ENCODE measurements at regions not wholly inside any gene's neighbourhood (a gene's known extent, or its start where the extent isn't known, plus 50 kb on each side); places are given as distances from the start of the nearest gene placed in this dataset.

DNA sequence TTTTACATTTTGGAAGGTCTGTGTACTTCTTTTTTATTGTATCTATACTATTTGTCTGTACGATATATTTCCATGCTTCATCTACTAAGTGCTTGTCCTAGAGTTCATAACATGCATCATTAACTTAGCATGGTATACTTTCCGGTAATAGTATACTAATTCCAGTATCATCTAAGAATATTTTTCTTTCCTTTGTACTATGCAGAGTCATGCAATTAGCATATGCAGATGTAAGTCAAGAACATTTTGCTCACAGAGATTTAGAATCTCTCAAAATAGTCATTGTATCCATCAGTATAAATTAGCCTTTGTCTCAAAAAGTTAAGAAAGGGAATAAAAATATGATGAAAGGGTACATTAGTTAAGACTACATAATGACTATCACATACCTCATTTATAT, 770.4 kb upstream of the GRAMD2B start:
- H3K27me3 ChIP-seq (ENCODE audit: control insufficient read depth in 1 of 2, insufficient read depth in 2 of 2, low read length in 2 of 2): no peaks in the 10 kb centered on the region
- in situ Hi-C loops (cut with HindIII; ENCODE audit: extremely low pct_ligation_motif_present, low pct_unique_long_range_greater_than_20kb) (no loop called here), intact Hi-C loops (cut with micrococcal nuclease; ENCODE audit: unreplicated experiment) (no loop called here)
- no peak overlapping the region for H3K9ac ChIP-seq (ENCODE audit: insufficient read depth, low read depth, low read length)
- H3K27ac ChIP-seq (ENCODE audit: extremely low read length, insufficient read depth, low read length): no peak overlapping the region
- H3K36me3 ChIP-seq (replicated peaks in 1 of 2; ENCODE audit: control insufficient read depth in 1 of 2, insufficient read depth in 2 of 2, low read length in 2 of 2): no peaks in the 10 kb centered on the region
- TF ChIP-seq ZNF773 (CRISPR knock-in tag; IDR thresholded peaks at IDR 0.05; ENCODE audit: borderline replicate concordance) (no peak), CAMTA2 (CRISPR knock-in tag; IDR thresholded peaks at IDR 0.05; ENCODE audit: borderline replicate concordance) (no peak), ZHX1 (CRISPR knock-in tag; IDR thresholded peaks at IDR 0.05; ENCODE audit: low read depth) (no peak), DNMT1 (CRISPR knock-in tag; IDR thresholded peaks at IDR 0.05) (no peak), MTA1 (CRISPR knock-in tag; IDR thresholded peaks at IDR 0.05; ENCODE audit: borderline replicate concordance) (no peak), ZNF256 (CRISPR knock-in tag; conservative IDR thresholded peaks at IDR 0.05) (no peak), MTF1 (CRISPR knock-in tag; IDR thresholded peaks at IDR 0.05) (no peak), PAF1 (CRISPR knock-in tag; IDR thresholded peaks at IDR 0.05) (no peak), STAT5B (CRISPR knock-in tag; IDR thresholded peaks at IDR 0.05) (no peak), HOXD1 (CRISPR knock-in tag; IDR thresholded peaks at IDR 0.05) (no peak), ZNF207 (IDR thresholded peaks at IDR 0.05; ENCODE audit: borderline replicate concordance) (no peak), KMT2B (CRISPR knock-in tag; IDR thresholded peaks at IDR 0.05) (no peak), ZFP37 (CRISPR knock-in tag; IDR thresholded peaks at IDR 0.05; ENCODE audit: borderline replicate concordance) (no peak), IKZF1 (IDR thresholded peaks at IDR 0.05) (no peak), HNRNPK (IDR thresholded peaks at IDR 0.05; ENCODE audit: low read depth, low read length, poor library complexity, severe bottlenecking) (no peak)
- peaks cover 5% of the 10 kb centered on the region; the same call in 1 of the 2 replicates for H3K9me3 ChIP-seq (ENCODE audit: low read length)
- ATAC-seq (no peak), DNase-seq (ENCODE audit: low spot score) (no peak), FAIRE-seq (no peak)
- no peak overlapping the region for H2AFZ ChIP-seq (ENCODE audit: low read length)
- no peaks in the 10 kb centered on the region for H3K4me1 ChIP-seq (ENCODE audit: insufficient read depth, low read length)
- H3K79me2 ChIP-seq (ENCODE audit: insufficient read depth, low read length): no peaks in the 10 kb centered on the region
- CTCF ChIA-PET (ENCODE audit: low intra/inter-chr PET ratio, low total read pairs): no interaction called here
- BruUV-seq (replicated peaks): no TSS peak
- H3K4me3 ChIP-seq (replicated peaks in 1 of 3; ENCODE audit: insufficient read depth in 1 of 3, low read depth in 2 of 3, low read length in 3 of 3): no peak overlapping the region
- no peaks in the 10 kb centered on the region for H4K20me1 ChIP-seq (ENCODE audit: insufficient read depth, low read length)
- POLR2A ChIA-PET: no interaction called here
- WGBS (ENCODE audit: low lambda C conversion rate): 65% methylated on average over 2 of the region's 2 CpGs
- no peak overlapping the region for H3K4me2 ChIP-seq (ENCODE audit: low read depth, low read length)

Data from HepG2 (cell line).